Keratinocyte (primary cell): ENCODE measurements at regions not wholly inside any gene's neighbourhood (a gene's known extent, or its start where the extent isn't known, plus 50 kb on each side); places are given as distances from the start of the nearest gene placed in this dataset.

Experiments used
- EZH2 ChIP-seq: IDR thresholded peaks from one replicate; pipeline ENCODE4 v1.6.1; 2012; ENCODE audit warnings: inconsistent platforms, mild to moderate bottlenecking, low read length, moderate library complexity
- TF ChIP-seq, protein P1 (sequence below), 3 experiments: IDR thresholded peaks in 1 of 3; conservative IDR thresholded peaks in 1 of 3; optimal IDR thresholded peaks in 1 of 3; 2 replicates in 2 of 3; 3 replicates in 1 of 3; pipeline versions ENCODE3 to v1.5.1; 2011; ENCODE audit warnings: low read length in 3 of 3, mild to moderate bottlenecking in 3 of 3, moderate library complexity in 2 of 3, control low read depth in 1 of 3, inconsistent platforms in 1 of 3; ENCODE audit not compliant: insufficient read depth in 2 of 3; ENCODE audit errors: extremely low read depth in 1 of 3

DNA sequence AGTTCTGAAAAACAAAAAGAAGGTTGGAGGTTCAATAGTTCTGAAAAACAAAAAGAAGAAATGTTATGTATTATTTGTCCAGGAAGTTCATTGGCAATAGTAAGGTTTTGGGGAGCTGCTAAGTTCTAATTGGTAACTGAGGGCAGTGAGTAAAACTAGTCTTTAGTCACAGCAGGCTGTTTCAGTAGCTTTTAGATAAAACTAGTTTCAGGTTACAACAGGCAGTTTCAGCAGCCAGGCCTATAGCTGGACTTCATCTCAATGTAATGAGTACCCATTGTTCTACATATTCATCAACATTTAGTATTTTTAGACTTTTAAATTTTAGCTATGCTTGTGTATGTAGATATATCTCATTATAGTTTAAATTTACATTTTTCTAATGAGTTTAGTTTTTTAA, 639.3 kb downstream of the TOX3 start:
- TF ChIP-seq, protein P1, sequence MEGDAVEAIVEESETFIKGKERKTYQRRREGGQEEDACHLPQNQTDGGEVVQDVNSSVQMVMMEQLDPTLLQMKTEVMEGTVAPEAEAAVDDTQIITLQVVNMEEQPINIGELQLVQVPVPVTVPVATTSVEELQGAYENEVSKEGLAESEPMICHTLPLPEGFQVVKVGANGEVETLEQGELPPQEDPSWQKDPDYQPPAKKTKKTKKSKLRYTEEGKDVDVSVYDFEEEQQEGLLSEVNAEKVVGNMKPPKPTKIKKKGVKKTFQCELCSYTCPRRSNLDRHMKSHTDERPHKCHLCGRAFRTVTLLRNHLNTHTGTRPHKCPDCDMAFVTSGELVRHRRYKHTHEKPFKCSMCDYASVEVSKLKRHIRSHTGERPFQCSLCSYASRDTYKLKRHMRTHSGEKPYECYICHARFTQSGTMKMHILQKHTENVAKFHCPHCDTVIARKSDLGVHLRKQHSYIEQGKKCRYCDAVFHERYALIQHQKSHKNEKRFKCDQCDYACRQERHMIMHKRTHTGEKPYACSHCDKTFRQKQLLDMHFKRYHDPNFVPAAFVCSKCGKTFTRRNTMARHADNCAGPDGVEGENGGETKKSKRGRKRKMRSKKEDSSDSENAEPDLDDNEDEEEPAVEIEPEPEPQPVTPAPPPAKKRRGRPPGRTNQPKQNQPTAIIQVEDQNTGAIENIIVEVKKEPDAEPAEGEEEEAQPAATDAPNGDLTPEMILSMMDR (optimal IDR thresholded peaks at IDR 0.05 in 1 of 3, IDR thresholded peaks at IDR 0.05 in 1 of 3, conservative IDR thresholded peaks at IDR 0.05 in 1 of 3; ENCODE audit: extremely low read depth in 1 of 3, insufficient read depth in 2 of 3, low read length in 3 of 3) = no peak
- TF ChIP-seq EZH2 = no peak
